Hepatocyte (in vitro differentiated cells): ENCODE measurements at regions not wholly inside any gene's neighbourhood (a gene's known extent, or its start where the extent isn't known, plus 50 kb on each side); places are given as distances from the start of the nearest gene placed in this dataset.
A peak's percentile ranks its signal among the peaks of the same experiment; 100 is the strongest.

Experiments
- DNase-seq: peaks from one replicate; pipeline ENCODE4 v3.0.0-alpha.2; 2016; ENCODE audit warnings: low spot score
- H2AFZ ChIP-seq: fragments of 200-600 bp; sonication (generic); 2 replicates; pipeline ENCODE4 v1.6.0; 2016; ENCODE audit warnings: antibody characterized with exemption, mild to moderate bottlenecking
- H3K27ac ChIP-seq: fragments of 200-600 bp; sonication (generic); 2 replicates; pipeline ENCODE4 v1.5.1; 2016; ENCODE audit warnings: mild to moderate bottlenecking
- H3K27me3 ChIP-seq: fragments of 200-600 bp; sonication (generic); 2 replicates; pipeline ENCODE4 v1.6.1; 2016
- H3K36me3 ChIP-seq: fragments of 200-600 bp; sonication (generic); replicated peaks from 2 replicates; pipeline ENCODE4 v1.5.1; 2016; ENCODE audit warnings: low read depth; ENCODE audit not compliant: insufficient read depth
- H3K4me1 ChIP-seq: fragments of 200-600 bp; sonication (generic); 2 replicates; pipeline ENCODE4 v1.5.1; 2016; ENCODE audit warnings: mild to moderate bottlenecking, moderate library complexity; ENCODE audit not compliant: insufficient read depth
- H3K4me2 ChIP-seq: fragments of 200-600 bp; sonication (generic); 2 replicates; pipeline ENCODE4 v1.6.0; 2016
- H3K4me3 ChIP-seq: fragments of 200-600 bp; sonication (generic); 2 replicates; pipeline ENCODE4 v1.5.1; 2016; ENCODE audit warnings: mild to moderate bottlenecking
- H3K79me2 ChIP-seq: fragments of 200-600 bp; sonication (generic); 2 replicates; pipeline ENCODE4 v1.6.0; 2017; ENCODE audit warnings: mild to moderate bottlenecking
- H3K9me2 ChIP-seq: fragments of 200-600 bp; sonication (generic); replicated peaks from 2 replicates; pipeline ENCODE4 v1.6.0; 2017; ENCODE audit warnings: mild to moderate bottlenecking; ENCODE audit not compliant: insufficient read depth
- H3K9me3 ChIP-seq: fragments of 200-600 bp; sonication (generic); 2 replicates; pipeline ENCODE4 v1.5.1; 2016; ENCODE audit warnings: low read depth, mild to moderate bottlenecking
- H4K20me1 ChIP-seq: fragments of 200-600 bp; sonication (generic); 2 replicates; pipeline ENCODE4 v1.6.0; 2016; ENCODE audit warnings: mild to moderate bottlenecking; ENCODE audit not compliant: insufficient read depth, poor library complexity, severe bottlenecking
- CTCF ChIP-seq: fragments of 200-600 bp; sonication (generic); IDR thresholded peaks from 2 replicates; pipeline ENCODE4 v1.5.1; 2016; ENCODE audit warnings: antibody characterized with exemption, mild to moderate bottlenecking; ENCODE audit not compliant: poor library complexity
- EZH2 ChIP-seq: fragments of 200-600 bp; sonication (generic); IDR thresholded peaks from 2 replicates; pipeline ENCODE4 v1.6.1; 2016; ENCODE audit warnings: antibody characterized with exemption, mild to moderate bottlenecking, borderline replicate concordance
- EZH2phosphoT487 ChIP-seq: fragments of 200-600 bp; sonication (generic); IDR thresholded peaks from one replicate; pipeline ENCODE4 v1.6.1; 2018; ENCODE audit warnings: antibody characterized with exemption, mild to moderate bottlenecking, low read depth, moderate library complexity; ENCODE audit not compliant: unreplicated experiment, severe bottlenecking
- WGBS: methylation state at CpG from one replicate; pipeline ENCODE4 v1.1.6; 2016; ENCODE audit warnings: low lambda C conversion rate; ENCODE audit errors: missing lambda C conversion rate; 5-methylcytosine and 5-hydroxymethylcytosine counted together

GRCh38 chr20:24767623-24768100 is 181.4 kb upstream of the CST7 start:
- no peaks in the 10 kb centered on the region for H3K36me3 ChIP-seq
- H3K79me2 ChIP-seq: no peaks in the 10 kb centered on the region
- no peaks in the 10 kb centered on the region for H3K9me2 ChIP-seq
- no peak overlapping the region for H3K4me3 ChIP-seq
- H3K9me3 ChIP-seq: no peaks in the 10 kb centered on the region
- H3K27me3 ChIP-seq: no peaks in the 10 kb centered on the region
- no peak overlapping the region for H2AFZ ChIP-seq
- H4K20me1 ChIP-seq: no peaks in the 10 kb centered on the region
- no peak overlapping the region for H3K4me2 ChIP-seq
- H3K4me1 ChIP-seq: peaks cover 4% of the 10 kb centered on the region
- peak overlapping the region; percentile 63 for H3K27ac ChIP-seq
- WGBS: 93% methylated on average over 4 of the region's 4 CpGs
- TF ChIP-seq CTCF (no peak), EZH2 (no peak), EZH2phosphoT487 (no peak)
- no peak for DNase-seq

- Histone ChIP-seq H4K20me1 (no peaks in the 10 kb centered on the region), H3K9me3 (no peaks in the 10 kb centered on the region), H3K4me1 (peaks cover 4% of the 10 kb centered on the region), H3K4me3 (no peak overlapping the region), H3K4me2 (no peak overlapping the region), H3K36me3 (no peaks in the 10 kb centered on the region), H3K79me2 (no peaks in the 10 kb centered on the region), H3K27ac (peak overlapping the region; percentile 63), H3K27me3 (no peaks in the 10 kb centered on the region), H3K9me2 (no peaks in the 10 kb centered on the region), H2AFZ (no peak overlapping the region)
- peak; percentile 65 for DNase-seq
- whole genome bisulfite sequencing: 36% methylated on average over 4 of the region's 4 CpGs
- TF ChIP-seq EZH2 (no peak), EZH2phosphoT487 (no peak), CTCF (no peak)
Measured at GRCh38 chr20:24768201-24768636, 180.8 kb upstream of the CST7 start.

GRCh38 chr20:24768713-24769601 is 180.1 kb upstream of the CST7 start:
- no peak overlapping the region for H3K4me3 ChIP-seq
- no peaks in the 10 kb centered on the region for H3K27me3 ChIP-seq
- 59% methylated on average over 10 of the region's 10 CpGs for WGBS
- H2AFZ ChIP-seq: no peak overlapping the region
- peaks cover 4% of the 10 kb centered on the region for H3K4me1 ChIP-seq
- TF ChIP-seq EZH2phosphoT487 (no peak), CTCF (no peak), EZH2 (no peak)
- H3K79me2 ChIP-seq: no peaks in the 10 kb centered on the region
- peak; percentile 23 for DNase-seq
- no peak overlapping the region for H3K4me2 ChIP-seq
- H3K9me2 ChIP-seq: no peaks in the 10 kb centered on the region
- no peaks in the 10 kb centered on the region for H4K20me1 ChIP-seq
- H3K27ac ChIP-seq: peak overlapping the region; percentile 19
- no peaks in the 10 kb centered on the region for H3K36me3 ChIP-seq
- no peaks in the 10 kb centered on the region for H3K9me3 ChIP-seq
